B cell (primary cell): ENCODE measurements at regions not wholly inside any gene's neighbourhood (a gene's known extent, or its start where the extent isn't known, plus 50 kb on each side); places are given as distances from the start of the nearest gene placed in this dataset.

Source experiments
- ATAC-seq: fragments of 200-7000 bp; cut with Tn5 transposase; one replicate; pipeline ENCODE4 v1.10.0; 2021; ENCODE audit warnings: low read depth, mild to moderate bottlenecking, moderate number of reproducible peaks, moderate library complexity
- CTCF ChIA-PET: fragments of 350-600 bp; sonication (Branson Sonifier 250); formaldehyde crosslinking; loops from one replicate; lab custom pipeline; 2021; ENCODE audit warnings: antibody characterized with exemption, inconsistent platforms; lab: Charles Lee
- POLR2A ChIA-PET: fragments of 350-600 bp; sonication (Branson Sonifier 250); formaldehyde crosslinking; loops from one replicate; lab custom pipeline; 2021; ENCODE audit warnings: antibody characterized with exemption; lab: Charles Lee
- DNase-seq: peaks from one replicate; pipeline ENCODE4 v3.0.0; 2013
- H2AFZ ChIP-seq: 2 replicates; pipeline ENCODE4 v1.6.1; 2012; ENCODE audit warnings: mild to moderate bottlenecking, low read depth, low read length; ENCODE audit not compliant: insufficient read depth, poor library complexity, severe bottlenecking
- H3K27ac ChIP-seq, 2 donors: 1 replicate in 1 of 2; 2 replicates in 1 of 2; pipeline ENCODE4 v1.5.1; 2012 to 2013; ENCODE audit warnings: low read length in 2 of 2, mild to moderate bottlenecking in 2 of 2, moderate library complexity in 1 of 2
- H3K27me3 ChIP-seq, 4 experiments: fragments of 200-600 bp in 1 of 4; sonication (generic) in 1 of 4; replicated peaks in 1 of 4; 1 replicate in 2 of 4; 2 replicates in 2 of 4; pipeline versions ENCODE4 v1.6.1 to v1.7.0; 2013 to 2016; ENCODE audit warnings: low read length in 3 of 4, mild to moderate bottlenecking in 2 of 4, mixed read lengths in 1 of 4, moderate library complexity in 1 of 4; ENCODE audit not compliant: insufficient read depth in 4 of 4, control insufficient read depth in 3 of 4; ENCODE audit errors: control extremely low read depth in 1 of 4
- H3K36me3 ChIP-seq, 2 experiments: replicated peaks in 1 of 2; 1 replicate in 1 of 2; 2 replicates in 1 of 2; pipeline versions ENCODE4 v1.6.1 to v1.7.1; 2013; ENCODE audit warnings: low read length in 1 of 2; ENCODE audit not compliant: insufficient read depth in 2 of 2, control insufficient read depth in 1 of 2; ENCODE audit errors: control extremely low read depth in 1 of 2, extremely low read depth in 1 of 2
- H3K4me1 ChIP-seq, 2 donors: fragments of 200-600 bp in 1 of 2; sonication (generic) in 1 of 2; 1 replicate in 1 of 2; 2 replicates in 1 of 2; pipeline versions ENCODE4 v1.5.1 to v1.6.1; 2013 to 2017; ENCODE audit warnings: low read length in 2 of 2; ENCODE audit not compliant: control insufficient read depth in 2 of 2, insufficient read depth in 2 of 2
- H3K4me2 ChIP-seq: replicated peaks from 2 replicates; pipeline ENCODE3; 2012; ENCODE audit warnings: mild to moderate bottlenecking, low read depth, low read length; ENCODE audit not compliant: poor library complexity, severe bottlenecking
- H3K4me3 ChIP-seq, 5 experiments: fragments of 200-600 bp in 1 of 5; sonication (generic) in 1 of 5; 1 replicate in 3 of 5; 2 replicates in 2 of 5; pipeline versions ENCODE4 v1.5.1 to v1.7.0; 2011 to 2016; ENCODE audit warnings: low read length in 4 of 5, mild to moderate bottlenecking in 4 of 5, low read depth in 2 of 5, control low read depth in 1 of 5, moderate library complexity in 1 of 5; ENCODE audit not compliant: insufficient read depth in 1 of 5; ENCODE audit errors: control extremely low read depth in 1 of 5, extremely low read depth in 1 of 5
- H3K79me2 ChIP-seq: fragments of 200-600 bp; sonication (generic); one replicate; pipeline ENCODE4 v1.6.0; 2016; ENCODE audit warnings: low read length; ENCODE audit not compliant: control insufficient read depth, insufficient read depth
- H3K9ac ChIP-seq: fragments of 200-600 bp; sonication (generic); 2 replicates; pipeline ENCODE4 v1.6.1; 2017; ENCODE audit warnings: mild to moderate bottlenecking, low read length, moderate library complexity
- H3K9me3 ChIP-seq, 3 donors: one replicate each; pipeline versions ENCODE4 v1.6.1 to v1.7.1; 2013; ENCODE audit warnings: low read length in 2 of 3; ENCODE audit not compliant: control insufficient read depth in 2 of 3, insufficient read depth in 1 of 3; ENCODE audit errors: control extremely low read depth in 1 of 3
- H4K20me1 ChIP-seq: 2 replicates; pipeline ENCODE4 v1.6.0; 2012; ENCODE audit warnings: mild to moderate bottlenecking, low read length; ENCODE audit not compliant: insufficient read depth, control insufficient read depth, poor library complexity, severe bottlenecking
- H3K27ac Mint-ChIP-seq: one replicate; pipeline ENCODE4 v1.8.0; 2021; ENCODE audit warnings: mixed read lengths
- H3K27me3 Mint-ChIP-seq: one replicate; pipeline ENCODE4 v1.8.0; 2021; ENCODE audit warnings: mixed read lengths
- H3K4me1 Mint-ChIP-seq: one replicate; pipeline ENCODE4 v1.8.0; 2021; ENCODE audit warnings: mixed read lengths
- H3K4me3 Mint-ChIP-seq: one replicate; pipeline ENCODE4 v1.8.0; 2021; ENCODE audit warnings: mixed read lengths
- H3K9me3 Mint-ChIP-seq: one replicate; pipeline ENCODE4 v1.8.0; 2022; ENCODE audit warnings: mixed read lengths; ENCODE audit not compliant: insufficient read depth
- EZH2 ChIP-seq: IDR thresholded peaks from 2 replicates; pipeline ENCODE4 v1.6.1; 2012; ENCODE audit warnings: borderline replicate concordance, low read depth, mild to moderate bottlenecking, moderate library complexity, low read length; ENCODE audit not compliant: insufficient read depth, poor library complexity, severe bottlenecking
- WGBS: methylation state at CpG from one replicate; pipeline ENCODE4 v1.1.5; 2013; ENCODE audit warnings: missing lambda C conversion rate; ENCODE audit not compliant: insufficient coverage; 5-methylcytosine and 5-hydroxymethylcytosine counted together
- intact Hi-C: fragments of 100-400 bp; cut with micrococcal nuclease; formaldehyde crosslinking; loops from one replicate; pipeline ENCODE4 v1.10.0; 2022
- TF ChIP-seq, protein P1 (sequence below): fragments of 200-600 bp; IDR thresholded peaks from one replicate; pipeline ENCODE4 v1.8.0; 2022; ENCODE audit warnings: antibody characterized with exemption, mild to moderate bottlenecking

DNA sequence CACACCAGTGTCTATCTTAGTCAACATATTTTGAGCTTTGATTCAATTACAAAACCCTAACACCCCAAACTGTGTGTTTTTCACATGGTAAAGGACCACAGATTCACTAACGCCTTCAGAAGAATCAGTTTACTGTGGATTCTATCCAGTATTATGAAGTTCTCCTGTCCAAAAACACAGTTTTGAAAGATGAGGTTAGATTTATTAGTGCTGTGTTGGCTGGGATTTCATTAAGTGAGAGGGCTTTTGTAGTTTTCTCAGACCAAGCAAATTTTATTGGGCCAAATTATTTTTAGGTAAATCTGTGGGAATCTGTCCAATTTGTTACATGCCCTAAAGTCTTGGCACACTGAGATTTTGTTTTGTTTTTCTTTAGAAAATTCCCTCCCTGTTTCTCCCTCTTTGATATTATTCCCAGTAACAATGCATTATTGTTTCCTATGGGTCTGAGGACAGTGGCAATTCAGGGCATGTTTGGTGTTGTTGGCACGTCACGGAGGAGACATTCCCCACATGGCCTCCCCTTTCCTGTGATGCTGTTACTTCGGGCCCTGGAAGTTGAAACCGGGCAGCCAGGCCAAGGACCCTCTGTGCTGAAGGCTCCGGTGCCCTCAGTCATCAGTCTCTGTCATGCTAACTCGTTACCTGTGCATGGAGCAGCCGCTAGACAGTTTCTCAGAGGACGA, 87.5 kb upstream of the ALKAL2 start:
- Histone ChIP-seq H2AFZ (no peak overlapping the region), H3K4me1 (no peaks in the 10 kb centered on the region), H3K79me2 (no peaks in the 10 kb centered on the region), H3K36me3 (no peaks in the 10 kb centered on the region), H3K4me3 (no peak overlapping the region), H3K27me3 (no peaks in the 10 kb centered on the region), H3K4me2 (no peak overlapping the region), H3K9ac (no peak overlapping the region), H3K27ac (no peak overlapping the region), H4K20me1 (no peaks in the 10 kb centered on the region), H3K9me3 (peaks cover 0 to 4% (median 2%) of the 10 kb centered on the region in 3 donors)
- WGBS, result 83% methylated on average over 8 of the region's 9 CpGs
- H3K4me3 Mint-ChIP-seq, result no peak overlapping the region
- POLR2A ChIA-PET, result no interaction called here
- CTCF ChIA-PET, result no interaction called here
- DNase-seq, result no peak
- H3K27ac Mint-ChIP-seq, result no peak overlapping the region
- H3K9me3 Mint-ChIP-seq, result peaks cover 10% of the 10 kb centered on the region
- TF ChIP-seq, protein P1, sequence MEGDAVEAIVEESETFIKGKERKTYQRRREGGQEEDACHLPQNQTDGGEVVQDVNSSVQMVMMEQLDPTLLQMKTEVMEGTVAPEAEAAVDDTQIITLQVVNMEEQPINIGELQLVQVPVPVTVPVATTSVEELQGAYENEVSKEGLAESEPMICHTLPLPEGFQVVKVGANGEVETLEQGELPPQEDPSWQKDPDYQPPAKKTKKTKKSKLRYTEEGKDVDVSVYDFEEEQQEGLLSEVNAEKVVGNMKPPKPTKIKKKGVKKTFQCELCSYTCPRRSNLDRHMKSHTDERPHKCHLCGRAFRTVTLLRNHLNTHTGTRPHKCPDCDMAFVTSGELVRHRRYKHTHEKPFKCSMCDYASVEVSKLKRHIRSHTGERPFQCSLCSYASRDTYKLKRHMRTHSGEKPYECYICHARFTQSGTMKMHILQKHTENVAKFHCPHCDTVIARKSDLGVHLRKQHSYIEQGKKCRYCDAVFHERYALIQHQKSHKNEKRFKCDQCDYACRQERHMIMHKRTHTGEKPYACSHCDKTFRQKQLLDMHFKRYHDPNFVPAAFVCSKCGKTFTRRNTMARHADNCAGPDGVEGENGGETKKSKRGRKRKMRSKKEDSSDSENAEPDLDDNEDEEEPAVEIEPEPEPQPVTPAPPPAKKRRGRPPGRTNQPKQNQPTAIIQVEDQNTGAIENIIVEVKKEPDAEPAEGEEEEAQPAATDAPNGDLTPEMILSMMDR, result no peak
- no peak for TF ChIP-seq EZH2
- intact Hi-C loops, result no loop called here
- ATAC-seq, result no peak
- H3K27me3 Mint-ChIP-seq, result peaks cover 20% of the 10 kb centered on the region
- no peaks in the 10 kb centered on the region for H3K4me1 Mint-ChIP-seq

DNA sequence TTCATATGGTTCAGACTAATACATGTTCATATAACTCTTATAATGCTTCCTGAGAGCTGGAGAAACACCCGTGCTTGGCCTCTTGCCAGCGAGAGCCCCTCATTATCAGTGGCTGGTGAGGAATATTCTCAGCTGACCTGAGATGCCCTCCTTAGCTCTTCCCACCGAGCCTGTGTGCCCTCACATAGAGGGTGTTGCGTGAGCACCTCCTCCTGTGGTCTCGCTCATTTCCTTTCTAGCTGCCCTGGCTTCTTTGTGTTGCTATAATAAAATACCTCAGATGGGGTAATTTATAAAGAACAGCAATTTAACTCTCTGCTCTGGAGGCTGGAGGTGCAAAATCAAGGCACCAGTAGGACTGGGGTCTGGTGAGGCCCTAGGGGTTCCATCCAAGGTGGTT, 80.5 kb upstream of the ALKAL2 start:
- no peak overlapping the region for H3K4me3 Mint-ChIP-seq
- no peaks in the 10 kb centered on the region for H3K4me1 Mint-ChIP-seq
- no CpG with 5 or more reads among the region's 5 CpGs for WGBS

More for the DNA sequence above, 80.5 kb upstream of the ALKAL2 start:
- Mint-ChIP-seq H3K27me3 (peaks cover 19% of the 10 kb centered on the region), H3K9me3 (peaks cover 2% of the 10 kb centered on the region), H3K27ac (no peak overlapping the region)
- ChIA-PET POLR2A (no interaction called here), CTCF (interaction anchor here (0.6 kb wide), 1 partner anchor 264 kb away, joined by 3 read pairs; no protein-coding TSS in a partner anchor)
- no peak overlapping the region for H3K9ac ChIP-seq
- H2AFZ ChIP-seq, result no peak overlapping the region
- H3K4me3 ChIP-seq, result no peak overlapping the region
- H3K27ac ChIP-seq, result no peak overlapping the region
- H3K9me3 ChIP-seq, result peaks cover 0 to 3% (median 0%) of the 10 kb centered on the region in 3 donors
- ATAC-seq, result no peak
- no peak for TF ChIP-seq EZH2
- TF ChIP-seq, protein P1, result no peak
- no peaks in the 10 kb centered on the region for H4K20me1 ChIP-seq
- no peaks in the 10 kb centered on the region for H3K79me2 ChIP-seq
- no peaks in the 10 kb centered on the region for H3K27me3 ChIP-seq
- H3K4me2 ChIP-seq, result no peak overlapping the region
- intact Hi-C loops, result no loop called here
- no peaks in the 10 kb centered on the region for H3K4me1 ChIP-seq
- no peaks in the 10 kb centered on the region for H3K36me3 ChIP-seq
- no peak for DNase-seq
